HG03457 (cell line): ENCODE measurements at regions not wholly inside any gene's neighbourhood (a gene's known extent, or its start where the extent isn't known, plus 50 kb on each side); places are given as distances from the start of the nearest gene placed in this dataset.

Experiments
- ATAC-seq: cut with Tn5 transposase; IDR thresholded peaks from one replicate; pipeline ENCODE4 v1.9.1; 2021; ENCODE audit warnings: moderate number of reproducible peaks; ENCODE audit not compliant: unreplicated experiment

GRCh38 chr10:7507887-7508726 lies 97.3 kb upstream of the SFMBT2 start:
- ATAC-seq: no peak

- no peak for ATAC-seq
Observed at GRCh38 chr10:7506571-7506970, 95.7 kb upstream of the SFMBT2 start.

- no peak for ATAC-seq
Observed at GRCh38 chr10:7505196-7505595, 94.4 kb upstream of the SFMBT2 start.

GRCh38 chr10:7503190-7503589 lies 92.4 kb upstream of the SFMBT2 start:
- ATAC-seq: no peak

- ATAC-seq: no peak
Observed at GRCh38 chr10:7501157-7501556, 90.3 kb upstream of the SFMBT2 start.

GRCh38 chr10:7498111-7498510 lies 87.3 kb upstream of the SFMBT2 start:
- no peak for ATAC-seq

GRCh38 chr10:7493996-7494395 lies 83.2 kb upstream of the SFMBT2 start:
- no peak for ATAC-seq

- ATAC-seq: no peak
Observed at GRCh38 chr10:7492660-7493046, 81.8 kb upstream of the SFMBT2 start.

- peak; percentile 78 for ATAC-seq
Observed at GRCh38 chr10:7491949-7492659, 81.3 kb upstream of the SFMBT2 start.

- ATAC-seq: no peak
Observed at GRCh38 chr10:7491230-7491629, 80.4 kb upstream of the SFMBT2 start.

- ATAC-seq: no peak
Observed at GRCh38 chr10:7488418-7488829, 77.6 kb upstream of the SFMBT2 start.

- ATAC-seq: no peak
Observed at GRCh38 chr10:7487528-7487927, 76.7 kb upstream of the SFMBT2 start.

GRCh38 chr10:7486528-7486927 lies 75.7 kb upstream of the SFMBT2 start:
- ATAC-seq: no peak

GRCh38 chr10:7485799-7486198 lies 75.0 kb upstream of the SFMBT2 start:
- ATAC-seq: no peak

GRCh38 chr10:7485244-7485556 lies 74.4 kb upstream of the SFMBT2 start:
- no peak for ATAC-seq

GRCh38 chr10:7484456-7485243 lies 73.8 kb upstream of the SFMBT2 start:
- ATAC-seq: peak; percentile 50

GRCh38 chr10:7483848-7484247 lies 73.0 kb upstream of the SFMBT2 start:
- no peak for ATAC-seq

- no peak for ATAC-seq
Observed at GRCh38 chr10:7482992-7483391, 72.2 kb upstream of the SFMBT2 start.

- no peak for ATAC-seq
Observed at GRCh38 chr10:7481368-7481765, 70.5 kb upstream of the SFMBT2 start.

- ATAC-seq: no peak
Observed at GRCh38 chr10:7480742-7481367, 70.0 kb upstream of the SFMBT2 start.

GRCh38 chr10:7479861-7480598 lies 69.2 kb upstream of the SFMBT2 start:
- no peak for ATAC-seq
